WTC11 (cell line): ENCODE measurements at regions not wholly inside any gene's neighbourhood (a gene's known extent, or its start where the extent isn't known, plus 50 kb on each side); places are given as distances from the start of the nearest gene placed in this dataset.

Experiments
- CREM ChIP-seq: sonication (generic); formaldehyde crosslinking; IDR thresholded peaks from 2 replicates; pipeline ENCODE4 v1.8.1; 2022; ENCODE audit warnings: mild to moderate bottlenecking, missing genetic modification reagents, moderate library complexity
- CTCF ChIP-seq: fragments of 200-600 bp; IDR thresholded peaks from 2 replicates; pipeline ENCODE4 v1.8.0; 2022; ENCODE audit warnings: antibody characterized with exemption
- E2F4 ChIP-seq: sonication (generic); formaldehyde crosslinking; IDR thresholded peaks from 2 replicates; pipeline ENCODE4 v1.8.1; 2022; ENCODE audit warnings: low read depth, mild to moderate bottlenecking, moderate library complexity, missing genetic modification reagents, borderline replicate concordance
- ELF4 ChIP-seq: sonication (generic); formaldehyde crosslinking; IDR thresholded peaks from 2 replicates; pipeline ENCODE4 v1.8.1; 2022; ENCODE audit warnings: low read depth, mild to moderate bottlenecking, moderate library complexity, missing genetic modification reagents
- ESRRA ChIP-seq: sonication (generic); formaldehyde crosslinking; IDR thresholded peaks from 2 replicates; pipeline ENCODE4 v1.8.1; 2022; ENCODE audit warnings: mild to moderate bottlenecking, missing genetic modification reagents, borderline replicate concordance
- FOXK1 ChIP-seq: sonication (generic); formaldehyde crosslinking; IDR thresholded peaks from 2 replicates; pipeline ENCODE4 v1.8.0; 2022; ENCODE audit warnings: mild to moderate bottlenecking, moderate library complexity, missing genetic modification reagents
- NFE2L1 ChIP-seq: sonication (generic); formaldehyde crosslinking; IDR thresholded peaks from 2 replicates; pipeline ENCODE4 v1.8.1; 2023; ENCODE audit warnings: missing genetic modification reagents
- ZNF121 ChIP-seq: sonication (generic); formaldehyde crosslinking; IDR thresholded peaks from 2 replicates; pipeline ENCODE4 v1.8.0; 2023; ENCODE audit warnings: missing genetic modification reagents
- TF ChIP-seq, protein P1 (sequence below): sonication (generic); formaldehyde crosslinking; IDR thresholded peaks from 2 replicates; pipeline ENCODE4 v1.8.0; 2022; ENCODE audit warnings: mild to moderate bottlenecking, missing genetic modification reagents
- TF ChIP-seq, protein P2 (sequence below): sonication (generic); formaldehyde crosslinking; IDR thresholded peaks from 2 replicates; pipeline ENCODE4 v1.8.1; 2023; ENCODE audit warnings: mild to moderate bottlenecking, missing genetic modification reagents
- TF ChIP-seq, protein P3 (sequence below): sonication (generic); formaldehyde crosslinking; conservative IDR thresholded peaks from 2 replicates; pipeline ENCODE4 v1.8.1; 2023; ENCODE audit warnings: mild to moderate bottlenecking, low read depth, missing genetic modification reagents, moderate library complexity
- TF ChIP-seq, protein P4 (sequence below): sonication (generic); formaldehyde crosslinking; IDR thresholded peaks from 2 replicates; pipeline ENCODE4 v1.8.1; 2022; ENCODE audit warnings: missing genetic modification reagents, borderline replicate concordance

- TF ChIP-seq CTCF (no peak), ZNF121 (CRISPR knock-in tag) (no peak), ELF4 (no peak), ESRRA (CRISPR knock-in tag) (no peak), NFE2L1 (CRISPR knock-in tag) (no peak), E2F4 (CRISPR knock-in tag) (no peak), CREM (CRISPR knock-in tag) (no peak), FOXK1 (CRISPR knock-in tag) (no peak)
- TF ChIP-seq, protein P1, sequence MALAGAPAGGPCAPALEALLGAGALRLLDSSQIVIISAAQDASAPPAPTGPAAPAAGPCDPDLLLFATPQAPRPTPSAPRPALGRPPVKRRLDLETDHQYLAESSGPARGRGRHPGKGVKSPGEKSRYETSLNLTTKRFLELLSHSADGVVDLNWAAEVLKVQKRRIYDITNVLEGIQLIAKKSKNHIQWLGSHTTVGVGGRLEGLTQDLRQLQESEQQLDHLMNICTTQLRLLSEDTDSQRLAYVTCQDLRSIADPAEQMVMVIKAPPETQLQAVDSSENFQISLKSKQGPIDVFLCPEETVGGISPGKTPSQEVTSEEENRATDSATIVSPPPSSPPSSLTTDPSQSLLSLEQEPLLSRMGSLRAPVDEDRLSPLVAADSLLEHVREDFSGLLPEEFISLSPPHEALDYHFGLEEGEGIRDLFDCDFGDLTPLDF (CRISPR knock-in tag): no peak
- TF ChIP-seq, protein P2, sequence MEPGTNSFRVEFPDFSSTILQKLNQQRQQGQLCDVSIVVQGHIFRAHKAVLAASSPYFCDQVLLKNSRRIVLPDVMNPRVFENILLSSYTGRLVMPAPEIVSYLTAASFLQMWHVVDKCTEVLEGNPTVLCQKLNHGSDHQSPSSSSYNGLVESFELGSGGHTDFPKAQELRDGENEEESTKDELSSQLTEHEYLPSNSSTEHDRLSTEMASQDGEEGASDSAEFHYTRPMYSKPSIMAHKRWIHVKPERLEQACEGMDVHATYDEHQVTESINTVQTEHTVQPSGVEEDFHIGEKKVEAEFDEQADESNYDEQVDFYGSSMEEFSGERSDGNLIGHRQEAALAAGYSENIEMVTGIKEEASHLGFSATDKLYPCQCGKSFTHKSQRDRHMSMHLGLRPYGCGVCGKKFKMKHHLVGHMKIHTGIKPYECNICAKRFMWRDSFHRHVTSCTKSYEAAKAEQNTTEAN (CRISPR knock-in tag): no peak
- TF ChIP-seq, protein P3, sequence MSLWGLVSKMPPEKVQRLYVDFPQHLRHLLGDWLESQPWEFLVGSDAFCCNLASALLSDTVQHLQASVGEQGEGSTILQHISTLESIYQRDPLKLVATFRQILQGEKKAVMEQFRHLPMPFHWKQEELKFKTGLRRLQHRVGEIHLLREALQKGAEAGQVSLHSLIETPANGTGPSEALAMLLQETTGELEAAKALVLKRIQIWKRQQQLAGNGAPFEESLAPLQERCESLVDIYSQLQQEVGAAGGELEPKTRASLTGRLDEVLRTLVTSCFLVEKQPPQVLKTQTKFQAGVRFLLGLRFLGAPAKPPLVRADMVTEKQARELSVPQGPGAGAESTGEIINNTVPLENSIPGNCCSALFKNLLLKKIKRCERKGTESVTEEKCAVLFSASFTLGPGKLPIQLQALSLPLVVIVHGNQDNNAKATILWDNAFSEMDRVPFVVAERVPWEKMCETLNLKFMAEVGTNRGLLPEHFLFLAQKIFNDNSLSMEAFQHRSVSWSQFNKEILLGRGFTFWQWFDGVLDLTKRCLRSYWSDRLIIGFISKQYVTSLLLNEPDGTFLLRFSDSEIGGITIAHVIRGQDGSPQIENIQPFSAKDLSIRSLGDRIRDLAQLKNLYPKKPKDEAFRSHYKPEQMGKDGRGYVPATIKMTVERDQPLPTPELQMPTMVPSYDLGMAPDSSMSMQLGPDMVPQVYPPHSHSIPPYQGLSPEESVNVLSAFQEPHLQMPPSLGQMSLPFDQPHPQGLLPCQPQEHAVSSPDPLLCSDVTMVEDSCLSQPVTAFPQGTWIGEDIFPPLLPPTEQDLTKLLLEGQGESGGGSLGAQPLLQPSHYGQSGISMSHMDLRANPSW: no peak
- TF ChIP-seq, protein P4, sequence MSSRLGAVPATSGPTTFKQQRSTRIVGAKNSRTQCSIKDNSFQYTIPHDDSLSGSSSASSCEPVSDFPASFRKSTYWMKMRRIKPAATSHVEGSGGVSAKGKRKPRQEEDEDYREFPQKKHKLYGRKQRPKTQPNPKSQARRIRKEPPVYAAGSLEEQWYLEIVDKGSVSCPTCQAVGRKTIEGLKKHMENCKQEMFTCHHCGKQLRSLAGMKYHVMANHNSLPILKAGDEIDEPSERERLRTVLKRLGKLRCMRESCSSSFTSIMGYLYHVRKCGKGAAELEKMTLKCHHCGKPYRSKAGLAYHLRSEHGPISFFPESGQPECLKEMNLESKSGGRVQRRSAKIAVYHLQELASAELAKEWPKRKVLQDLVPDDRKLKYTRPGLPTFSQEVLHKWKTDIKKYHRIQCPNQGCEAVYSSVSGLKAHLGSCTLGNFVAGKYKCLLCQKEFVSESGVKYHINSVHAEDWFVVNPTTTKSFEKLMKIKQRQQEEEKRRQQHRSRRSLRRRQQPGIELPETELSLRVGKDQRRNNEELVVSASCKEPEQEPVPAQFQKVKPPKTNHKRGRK (CRISPR knock-in tag): no peak
Observed at GRCh38 chr7:16095171-16095950, 326.0 kb downstream of the CRPPA start.
